Endothelial cell of umbilical vein (primary cell): ENCODE measurements at regions not wholly inside any gene's neighbourhood (a gene's known extent, or its start where the extent isn't known, plus 50 kb on each side); places are given as distances from the start of the nearest gene placed in this dataset.

Experiments used
- BruUV-seq: library from RNA; stranded (reverse); fragments of 400-500 nt; replicated peaks from 2 replicates; lab custom pipeline; 2021; lab: Mats Ljungman, UMichigan
- CTCF ChIA-PET: fragments of 300-600, 350-600 bp; sonication (Branson Sonifier 250); formaldehyde crosslinking; loops from one replicate; lab custom pipeline; 2021; ENCODE audit warnings: antibody characterized with exemption, inconsistent platforms; lab: Charles Lee
- POLR2A ChIA-PET: fragments of 300-600, 350-600 bp; sonication (Branson Sonifier 250); formaldehyde crosslinking; loops from one replicate; lab custom pipeline; 2021; ENCODE audit warnings: antibody characterized with exemption, inconsistent platforms; lab: Charles Lee
- DNase-seq: peaks from one replicate; pipeline ENCODE4 v3.0.0-alpha.2; 2011; ENCODE audit warnings: low read depth, low spot score
- FAIRE-seq: peaks from 2 replicates; lab custom pipeline; 2011; peaks lifted over from hg19 to GRCh38; lab: Jason Lieb, UNC
- H2AFZ ChIP-seq: 2 replicates; pipeline ENCODE4 v1.6.0; 2012; ENCODE audit warnings: low read depth, low read length, control low read depth, inconsistent platforms
- H3K27ac ChIP-seq: 2 replicates; pipeline ENCODE4 v1.5.1; 2011; ENCODE audit warnings: low read depth, mild to moderate bottlenecking, control low read depth, low read length, moderate library complexity; ENCODE audit not compliant: insufficient read depth
- H3K27me3 ChIP-seq, 2 experiments: 2 replicates each; pipeline versions ENCODE4 v1.6.0 to v1.6.1; 2011; ENCODE audit warnings: low read length in 2 of 2, mixed read lengths in 1 of 2; ENCODE audit not compliant: control insufficient read depth in 2 of 2, insufficient read depth in 2 of 2
- H3K36me3 ChIP-seq, 2 experiments: 2 replicates in 1 of 2; 3 replicates in 1 of 2; pipeline ENCODE4 v1.5.1; 2011; ENCODE audit warnings: low read length in 2 of 2, mild to moderate bottlenecking in 1 of 2, moderate library complexity in 1 of 2; ENCODE audit not compliant: control insufficient read depth in 2 of 2, insufficient read depth in 2 of 2; ENCODE audit errors: extremely low read depth in 1 of 2
- H3K4me1 ChIP-seq: 3 replicates; pipeline ENCODE4 v1.5.1; 2011; ENCODE audit warnings: mild to moderate bottlenecking, low read length; ENCODE audit not compliant: control insufficient read depth, insufficient read depth; ENCODE audit errors: extremely low read depth
- H3K4me2 ChIP-seq: 2 replicates; pipeline ENCODE4 v1.6.1; 2011; ENCODE audit warnings: low read length, control low read depth, mixed read lengths; ENCODE audit not compliant: insufficient read depth
- H3K4me3 ChIP-seq, 3 experiments: fragments of 200-600 bp in 1 of 3; sonication (generic), shearing (Covaris generic) in 1 of 3; replicated peaks in 1 of 3; 2 replicates each; pipeline ENCODE4 v1.5.1; 2011 to 2016; ENCODE audit warnings: control low read depth in 3 of 3, low read length in 3 of 3, mild to moderate bottlenecking in 2 of 3, inconsistent platforms in 1 of 3, low read depth in 1 of 3, moderate library complexity in 1 of 3; ENCODE audit not compliant: insufficient read depth in 1 of 3
- H3K79me2 ChIP-seq: 2 replicates; pipeline ENCODE4 v1.6.0; 2012; ENCODE audit warnings: low read length, inconsistent platforms; ENCODE audit not compliant: control insufficient read depth, insufficient read depth
- H3K9ac ChIP-seq: replicated peaks from 2 replicates; pipeline ENCODE3; 2011; ENCODE audit warnings: low read length, control low read depth; ENCODE audit not compliant: insufficient read depth; ENCODE audit errors: extremely low read depth
- H3K9me1 ChIP-seq: replicated peaks from 3 replicates; pipeline ENCODE4 v1.6.0; 2011; ENCODE audit warnings: mild to moderate bottlenecking, low read length; ENCODE audit not compliant: control insufficient read depth, insufficient read depth; ENCODE audit errors: extremely low read depth
- H3K9me3 ChIP-seq: replicated peaks from 2 replicates; pipeline ENCODE4 v1.5.1; 2012; ENCODE audit warnings: low read length, inconsistent platforms; ENCODE audit not compliant: control insufficient read depth, insufficient read depth
- H4K20me1 ChIP-seq: replicated peaks from 2 replicates; pipeline ENCODE3; 2011; ENCODE audit warnings: mild to moderate bottlenecking, low read length; ENCODE audit not compliant: control insufficient read depth, insufficient read depth; ENCODE audit errors: extremely low read depth
- CTCF ChIP-seq, 2 donors: IDR thresholded peaks; 1 replicate in 1 of 2; 2 replicates in 1 of 2; pipeline ENCODE4 v1.5.1; 2011; ENCODE audit warnings: low read length in 2 of 2, mild to moderate bottlenecking in 2 of 2, moderate library complexity in 2 of 2, control low read depth in 1 of 2, inconsistent platforms in 1 of 2, low read depth in 1 of 2; ENCODE audit not compliant: insufficient read depth in 1 of 2; ENCODE audit errors: extremely low read depth in 1 of 2
- EZH2 ChIP-seq: IDR thresholded peaks from 2 replicates; pipeline ENCODE4 v1.6.1; 2012; ENCODE audit warnings: borderline replicate concordance, low read depth, mild to moderate bottlenecking, moderate library complexity, low read length, inconsistent platforms; ENCODE audit not compliant: severe bottlenecking
- FOS ChIP-seq: IDR thresholded peaks from 2 replicates; pipeline ENCODE4 v1.6.1; 2011; ENCODE audit warnings: mild to moderate bottlenecking, low read length, moderate library complexity, borderline replicate concordance; ENCODE audit not compliant: insufficient read depth
- GATA2 ChIP-seq: IDR thresholded peaks from 2 replicates; pipeline ENCODE4 v1.7.0; 2011; ENCODE audit warnings: low read depth, mild to moderate bottlenecking, moderate library complexity, mixed read lengths, low read length; ENCODE audit not compliant: insufficient read length, insufficient read depth
- JUN ChIP-seq: IDR thresholded peaks from 2 replicates; pipeline ENCODE4 v1.6.1; 2011; ENCODE audit warnings: borderline replicate concordance, low read depth; ENCODE audit not compliant: insufficient read length, insufficient read depth
- MAX ChIP-seq: IDR thresholded peaks from 2 replicates; pipeline ENCODE4 v1.6.1; 2011; ENCODE audit not compliant: insufficient read depth, insufficient read length
- MYC ChIP-seq: IDR thresholded peaks from one replicate; pipeline ENCODE4 v1.6.1; 2011; ENCODE audit warnings: mild to moderate bottlenecking, low read depth, low read length
- POLR2A ChIP-seq: IDR thresholded peaks from 2 replicates; pipeline ENCODE4 v1.6.1; 2012; ENCODE audit warnings: low read depth, mild to moderate bottlenecking, control low read depth, low read length
- POLR2AphosphoS5 ChIP-seq: IDR thresholded peaks from 2 replicates; pipeline ENCODE4 v1.6.1; 2012; ENCODE audit warnings: low read depth, mild to moderate bottlenecking, control low read depth, low read length, moderate library complexity; ENCODE audit not compliant: insufficient read depth
- dilution Hi-C: fragments of 300-500 bp; cut with MboI; formaldehyde crosslinking; loops from one replicate; pipeline ENCODE4 v1.15.0; 2019; ENCODE audit warnings: low sequenced_read_pairs; ENCODE audit not compliant: extremely low pct_ligation_motif_present
- intact Hi-C: fragments of 100-400 bp; cut with micrococcal nuclease; formaldehyde crosslinking; loops from one replicate; pipeline ENCODE4 v1.10.0; 2022

GRCh38 chrX:150227873-150228410 is 135.2 kb upstream of the MAMLD1 start:
- no peak for FAIRE-seq
- Histone ChIP-seq H3K9me3 (no peaks in the 10 kb centered on the region), H3K27ac (no peak overlapping the region), H3K36me3 (no peaks in the 10 kb centered on the region), H3K4me1 (no peaks in the 10 kb centered on the region), H4K20me1 (no peaks in the 10 kb centered on the region), H3K79me2 (no peaks in the 10 kb centered on the region), H3K4me3 (no peak overlapping the region), H3K9ac (no peak overlapping the region), H2AFZ (no peak overlapping the region), H3K9me1 (no peaks in the 10 kb centered on the region), H3K4me2 (no peak overlapping the region), H3K27me3 (no peaks in the 10 kb centered on the region)
- dilution Hi-C loops (no loop called here), intact Hi-C loops (no loop called here)
- TF ChIP-seq GATA2 (no peak), POLR2AphosphoS5 (no peak), EZH2 (no peak), FOS (no peak), POLR2A (no peak), MAX (no peak), MYC (no peak), CTCF (IDR thresholded peaks at IDR 0.05; ENCODE audit: extremely low read depth in 1 of 2, insufficient read depth in 1 of 2, low read depth in 1 of 2, low read length in 2 of 2) (no peak), JUN (no peak)
- ChIA-PET CTCF (no interaction called here), POLR2A (no interaction called here)
- no peak for DNase-seq
- no TSS peak for BruUV-seq
